Loucy (cell line): ENCODE measurements at regions not wholly inside any gene's neighbourhood (a gene's known extent, or its start where the extent isn't known, plus 50 kb on each side); places are given as distances from the start of the nearest gene placed in this dataset.

Source experiments
- H2AFZ ChIP-seq: fragments of 200-600 bp; sonication (generic); 2 replicates; pipeline ENCODE4 v1.6.0; 2016; ENCODE audit warnings: antibody characterized with exemption, mild to moderate bottlenecking, low read length, moderate library complexity
- H3F3A ChIP-seq: fragments of 200-600 bp; 2 replicates; pipeline ENCODE4 v1.6.0; 2016; ENCODE audit warnings: antibody characterized with exemption, low read depth, mild to moderate bottlenecking
- H3K27me3 ChIP-seq: fragments of 200-600 bp; sonication (generic); 2 replicates; pipeline ENCODE4 v1.6.1; 2014; ENCODE audit warnings: low read length, mild to moderate bottlenecking; ENCODE audit not compliant: insufficient read depth, poor library complexity, severe bottlenecking
- H3K36me3 ChIP-seq: fragments of 200-600 bp; sonication (generic); 2 replicates; pipeline ENCODE4 v1.6.1; 2016; ENCODE audit warnings: low read length; ENCODE audit not compliant: insufficient read depth
- H3K4me1 ChIP-seq: fragments of 200-600 bp; sonication (generic); 2 replicates; pipeline ENCODE4 v1.5.1; 2014; ENCODE audit warnings: low read length, mild to moderate bottlenecking; ENCODE audit not compliant: insufficient read depth, poor library complexity, severe bottlenecking
- H3K4me2 ChIP-seq: fragments of 200-600 bp; sonication (generic); 2 replicates; pipeline ENCODE4 v1.6.0; 2014; ENCODE audit warnings: antibody characterized with exemption, low read length, low read depth, mild to moderate bottlenecking; ENCODE audit not compliant: poor library complexity, severe bottlenecking
- H3K4me3 ChIP-seq: fragments of 200-600 bp; sonication (generic); 2 replicates; pipeline ENCODE4 v1.5.1; 2014; ENCODE audit warnings: low read length, mild to moderate bottlenecking, mixed read lengths; ENCODE audit not compliant: poor library complexity, severe bottlenecking
- H3K79me2 ChIP-seq: fragments of 200-600 bp; sonication (generic); 2 replicates; pipeline ENCODE4 v1.6.1; 2014; ENCODE audit warnings: low read length; ENCODE audit not compliant: insufficient read depth
- H3K9ac ChIP-seq: fragments of 200-600 bp; sonication (generic); 2 replicates; pipeline ENCODE4 v1.6.0; 2014; ENCODE audit warnings: mild to moderate bottlenecking, low read depth, low read length, moderate library complexity; ENCODE audit not compliant: poor library complexity, severe bottlenecking
- H3K9me2 ChIP-seq: fragments of 200-600 bp; sonication (generic); replicated peaks from 2 replicates; pipeline ENCODE4 v1.6.1; 2016; ENCODE audit warnings: low read depth, low read length, mixed read lengths
- H3K9me3 ChIP-seq: fragments of 200-600 bp; sonication (generic); 2 replicates; pipeline ENCODE4 v1.6.1; 2014; ENCODE audit warnings: mild to moderate bottlenecking, antibody characterized with exemption, low read length, low read depth; ENCODE audit not compliant: insufficient read depth
- H4K20me1 ChIP-seq: fragments of 200-600 bp; sonication (generic); 2 replicates; pipeline ENCODE4 v1.6.0; 2014; ENCODE audit warnings: antibody characterized with exemption, low read length, mild to moderate bottlenecking; ENCODE audit not compliant: insufficient read depth, poor library complexity, severe bottlenecking
- CTCF ChIP-seq: fragments of 200-600 bp; sonication (generic); conservative IDR thresholded peaks from 2 replicates; pipeline ENCODE4 v1.5.1; 2014; ENCODE audit warnings: mild to moderate bottlenecking, antibody characterized with exemption, low read length
- EZH2phosphoT487 ChIP-seq: fragments of 200-600 bp; IDR thresholded peaks from 2 replicates; pipeline ENCODE4 v1.6.1; 2018; ENCODE audit warnings: antibody characterized with exemption, mild to moderate bottlenecking, moderate library complexity, borderline replicate concordance

- Histone ChIP-seq H3K27me3 (no peaks in the 10 kb centered on the region), H4K20me1 (no peaks in the 10 kb centered on the region), H3K36me3 (no peaks in the 10 kb centered on the region), H3K9me2 (no peaks in the 10 kb centered on the region), H3K9me3 (peaks cover 9% of the 10 kb centered on the region), H3K4me2 (no peak overlapping the region), H3K4me3 (no peak overlapping the region), H3K79me2 (no peaks in the 10 kb centered on the region), H3K9ac (no peak overlapping the region), H2AFZ (no peak overlapping the region), H3K4me1 (peaks cover 5% of the 10 kb centered on the region), H3F3A (no peaks in the 10 kb centered on the region)
- TF ChIP-seq EZH2phosphoT487 (no peak), CTCF (no peak)
These were observed 412.2 kb upstream of the SLC24A2 start for GRCh38 chr9:20200991-20201431.

GRCh38 chr9:20200581-20200980 is 411.7 kb upstream of the SLC24A2 start:
- Histone ChIP-seq H3F3A (no peaks in the 10 kb centered on the region), H3K9me3 (peaks cover 11% of the 10 kb centered on the region), H3K9me2 (no peaks in the 10 kb centered on the region), H3K79me2 (no peaks in the 10 kb centered on the region), H3K27me3 (no peaks in the 10 kb centered on the region), H3K36me3 (no peaks in the 10 kb centered on the region), H2AFZ (no peak overlapping the region), H3K4me2 (no peak overlapping the region), H3K4me3 (no peak overlapping the region), H3K4me1 (peaks cover 5% of the 10 kb centered on the region), H4K20me1 (no peaks in the 10 kb centered on the region), H3K9ac (no peak overlapping the region)
- TF ChIP-seq EZH2phosphoT487: no peak
- TF ChIP-seq CTCF: no peak

- TF ChIP-seq EZH2phosphoT487: no peak
- no peak for TF ChIP-seq CTCF
- Histone ChIP-seq H3K36me3 (no peaks in the 10 kb centered on the region), H3K4me2 (no peak overlapping the region), H3K79me2 (no peaks in the 10 kb centered on the region), H3K4me1 (peaks cover 5% of the 10 kb centered on the region), H3K9me2 (no peaks in the 10 kb centered on the region), H2AFZ (no peak overlapping the region), H4K20me1 (no peaks in the 10 kb centered on the region), H3K4me3 (no peak overlapping the region), H3K9me3 (peaks cover 11% of the 10 kb centered on the region), H3K27me3 (no peaks in the 10 kb centered on the region), H3K9ac (no peak overlapping the region), H3F3A (no peaks in the 10 kb centered on the region)
These were observed 410.3 kb upstream of the SLC24A2 start for GRCh38 chr9:20199111-20199510.
